ENCODE measurements at regions not wholly inside any gene's neighbourhood (a gene's known extent, or its start where the extent isn't known, plus 50 kb on each side); places are given as distances from the start of the nearest gene placed in this dataset.

DNA sequence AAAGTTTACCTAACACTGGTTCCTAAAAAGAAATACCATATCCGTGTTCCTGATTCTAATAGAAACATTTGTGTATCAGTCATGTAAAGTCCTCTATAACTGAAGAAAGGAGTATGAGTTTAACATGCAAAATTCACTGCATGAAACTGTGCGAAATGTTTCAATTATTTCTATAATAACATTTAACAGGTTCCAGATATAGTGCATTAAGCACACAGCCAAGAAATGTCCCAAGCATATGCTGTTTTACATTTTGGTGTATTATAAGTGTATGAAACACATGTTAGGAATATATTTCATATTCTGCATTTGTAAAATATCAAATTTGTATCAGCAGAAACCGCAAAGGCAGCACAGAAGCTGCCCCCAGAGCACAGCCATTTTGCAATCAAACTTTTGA, 764.9 kb downstream of the KCNJ2 start (continued):
- TF ChIP-seq, protein P1, sequence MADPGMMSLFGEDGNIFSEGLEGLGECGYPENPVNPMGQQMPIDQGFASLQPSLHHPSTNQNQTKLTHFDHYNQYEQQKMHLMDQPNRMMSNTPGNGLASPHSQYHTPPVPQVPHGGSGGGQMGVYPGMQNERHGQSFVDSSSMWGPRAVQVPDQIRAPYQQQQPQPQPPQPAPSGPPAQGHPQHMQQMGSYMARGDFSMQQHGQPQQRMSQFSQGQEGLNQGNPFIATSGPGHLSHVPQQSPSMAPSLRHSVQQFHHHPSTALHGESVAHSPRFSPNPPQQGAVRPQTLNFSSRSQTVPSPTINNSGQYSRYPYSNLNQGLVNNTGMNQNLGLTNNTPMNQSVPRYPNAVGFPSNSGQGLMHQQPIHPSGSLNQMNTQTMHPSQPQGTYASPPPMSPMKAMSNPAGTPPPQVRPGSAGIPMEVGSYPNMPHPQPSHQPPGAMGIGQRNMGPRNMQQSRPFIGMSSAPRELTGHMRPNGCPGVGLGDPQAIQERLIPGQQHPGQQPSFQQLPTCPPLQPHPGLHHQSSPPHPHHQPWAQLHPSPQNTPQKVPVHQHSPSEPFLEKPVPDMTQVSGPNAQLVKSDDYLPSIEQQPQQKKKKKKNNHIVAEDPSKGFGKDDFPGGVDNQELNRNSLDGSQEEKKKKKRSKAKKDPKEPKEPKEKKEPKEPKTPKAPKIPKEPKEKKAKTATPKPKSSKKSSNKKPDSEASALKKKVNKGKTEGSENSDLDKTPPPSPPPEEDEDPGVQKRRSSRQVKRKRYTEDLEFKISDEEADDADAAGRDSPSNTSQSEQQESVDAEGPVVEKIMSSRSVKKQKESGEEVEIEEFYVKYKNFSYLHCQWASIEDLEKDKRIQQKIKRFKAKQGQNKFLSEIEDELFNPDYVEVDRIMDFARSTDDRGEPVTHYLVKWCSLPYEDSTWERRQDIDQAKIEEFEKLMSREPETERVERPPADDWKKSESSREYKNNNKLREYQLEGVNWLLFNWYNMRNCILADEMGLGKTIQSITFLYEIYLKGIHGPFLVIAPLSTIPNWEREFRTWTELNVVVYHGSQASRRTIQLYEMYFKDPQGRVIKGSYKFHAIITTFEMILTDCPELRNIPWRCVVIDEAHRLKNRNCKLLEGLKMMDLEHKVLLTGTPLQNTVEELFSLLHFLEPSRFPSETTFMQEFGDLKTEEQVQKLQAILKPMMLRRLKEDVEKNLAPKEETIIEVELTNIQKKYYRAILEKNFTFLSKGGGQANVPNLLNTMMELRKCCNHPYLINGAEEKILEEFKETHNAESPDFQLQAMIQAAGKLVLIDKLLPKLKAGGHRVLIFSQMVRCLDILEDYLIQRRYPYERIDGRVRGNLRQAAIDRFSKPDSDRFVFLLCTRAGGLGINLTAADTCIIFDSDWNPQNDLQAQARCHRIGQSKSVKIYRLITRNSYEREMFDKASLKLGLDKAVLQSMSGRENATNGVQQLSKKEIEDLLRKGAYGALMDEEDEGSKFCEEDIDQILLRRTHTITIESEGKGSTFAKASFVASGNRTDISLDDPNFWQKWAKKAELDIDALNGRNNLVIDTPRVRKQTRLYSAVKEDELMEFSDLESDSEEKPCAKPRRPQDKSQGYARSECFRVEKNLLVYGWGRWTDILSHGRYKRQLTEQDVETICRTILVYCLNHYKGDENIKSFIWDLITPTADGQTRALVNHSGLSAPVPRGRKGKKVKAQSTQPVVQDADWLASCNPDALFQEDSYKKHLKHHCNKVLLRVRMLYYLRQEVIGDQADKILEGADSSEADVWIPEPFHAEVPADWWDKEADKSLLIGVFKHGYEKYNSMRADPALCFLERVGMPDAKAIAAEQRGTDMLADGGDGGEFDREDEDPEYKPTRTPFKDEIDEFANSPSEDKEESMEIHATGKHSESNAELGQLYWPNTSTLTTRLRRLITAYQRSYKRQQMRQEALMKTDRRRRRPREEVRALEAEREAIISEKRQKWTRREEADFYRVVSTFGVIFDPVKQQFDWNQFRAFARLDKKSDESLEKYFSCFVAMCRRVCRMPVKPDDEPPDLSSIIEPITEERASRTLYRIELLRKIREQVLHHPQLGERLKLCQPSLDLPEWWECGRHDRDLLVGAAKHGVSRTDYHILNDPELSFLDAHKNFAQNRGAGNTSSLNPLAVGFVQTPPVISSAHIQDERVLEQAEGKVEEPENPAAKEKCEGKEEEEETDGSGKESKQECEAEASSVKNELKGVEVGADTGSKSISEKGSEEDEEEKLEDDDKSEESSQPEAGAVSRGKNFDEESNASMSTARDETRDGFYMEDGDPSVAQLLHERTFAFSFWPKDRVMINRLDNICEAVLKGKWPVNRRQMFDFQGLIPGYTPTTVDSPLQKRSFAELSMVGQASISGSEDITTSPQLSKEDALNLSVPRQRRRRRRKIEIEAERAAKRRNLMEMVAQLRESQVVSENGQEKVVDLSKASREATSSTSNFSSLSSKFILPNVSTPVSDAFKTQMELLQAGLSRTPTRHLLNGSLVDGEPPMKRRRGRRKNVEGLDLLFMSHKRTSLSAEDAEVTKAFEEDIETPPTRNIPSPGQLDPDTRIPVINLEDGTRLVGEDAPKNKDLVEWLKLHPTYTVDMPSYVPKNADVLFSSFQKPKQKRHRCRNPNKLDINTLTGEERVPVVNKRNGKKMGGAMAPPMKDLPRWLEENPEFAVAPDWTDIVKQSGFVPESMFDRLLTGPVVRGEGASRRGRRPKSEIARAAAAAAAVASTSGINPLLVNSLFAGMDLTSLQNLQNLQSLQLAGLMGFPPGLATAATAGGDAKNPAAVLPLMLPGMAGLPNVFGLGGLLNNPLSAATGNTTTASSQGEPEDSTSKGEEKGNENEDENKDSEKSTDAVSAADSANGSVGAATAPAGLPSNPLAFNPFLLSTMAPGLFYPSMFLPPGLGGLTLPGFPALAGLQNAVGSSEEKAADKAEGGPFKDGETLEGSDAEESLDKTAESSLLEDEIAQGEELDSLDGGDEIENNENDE (IDR thresholded peaks at IDR 0.05; ENCODE audit: insufficient replicate concordance, low read length), result no peak
- TF ChIP-seq EGR1 (IDR thresholded peaks at IDR 0.05; ENCODE audit: borderline replicate concordance, low read depth, low read length), result no peak
- no peak for TF ChIP-seq MAX (IDR thresholded peaks at IDR 0.05)
- TF ChIP-seq SIN3A (conservative IDR thresholded peaks at IDR 0.05 in 1 of 2, IDR thresholded peaks at IDR 0.05 in 1 of 2; ENCODE audit: low read depth in 1 of 2, low read length in 2 of 2), result no peak
- TF ChIP-seq CBX5 (IDR thresholded peaks at IDR 0.05; ENCODE audit: low read depth, low read length), result no peak
